NCI-H1436 treated with DMSO at 0.1 percent for 48 hours (cell line): ENCODE measurements at regions not wholly inside any gene's neighbourhood (a gene's known extent, or its start where the extent isn't known, plus 50 kb on each side); places are given as distances from the start of the nearest gene placed in this dataset.

Source experiments
- DNase-seq: peaks from one replicate; lab custom pipeline; 2025; lab: John Stamatoyannopoulos, UW

- no peak for DNase-seq
Measured at GRCh38 chr5:105587963-105588662, 2025.5 kb upstream of the NUDT12 start.

- no peak for DNase-seq
Measured at GRCh38 chr5:105581988-105582690, 2019.5 kb upstream of the NUDT12 start.

GRCh38 chr5:105573575-105573974 is 2011.0 kb upstream of the NUDT12 start:
- DNase-seq: no peak

GRCh38 chr5:105565531-105565930 is 2002.9 kb upstream of the NUDT12 start:
- DNase-seq: no peak

- DNase-seq: no peak
Measured at GRCh38 chr5:105563842-105564241, 2001.3 kb upstream of the NUDT12 start.

- DNase-seq: no peak
Measured at GRCh38 chr5:105554568-105555169, 1992.1 kb upstream of the NUDT12 start.

GRCh38 chr5:105544300-105544699 is 1981.7 kb upstream of the NUDT12 start:
- DNase-seq: no peak

GRCh38 chr5:105536675-105537074 is 1974.1 kb upstream of the NUDT12 start:
- DNase-seq: no peak

- DNase-seq: no peak
Measured at GRCh38 chr5:105530716-105531261, 1968.2 kb upstream of the NUDT12 start.

- no peak for DNase-seq
Measured at GRCh38 chr5:105529851-105530250, 1967.3 kb upstream of the NUDT12 start.

- no peak for DNase-seq
Measured at GRCh38 chr5:105508519-105508918, 1945.9 kb upstream of the NUDT12 start.

- no peak for DNase-seq
Measured at GRCh38 chr5:105506692-105507277, 1944.2 kb upstream of the NUDT12 start.

GRCh38 chr5:105503950-105504349 is 1941.4 kb upstream of the NUDT12 start:
- DNase-seq: no peak

- DNase-seq: no peak
Measured at GRCh38 chr5:105501315-105501714, 1938.7 kb upstream of the NUDT12 start.

GRCh38 chr5:105475401-105475800 is 1912.8 kb upstream of the NUDT12 start:
- DNase-seq: no peak

- no peak for DNase-seq
Measured at GRCh38 chr5:105462377-105462776, 1899.8 kb upstream of the NUDT12 start.

- no peak for DNase-seq
Measured at GRCh38 chr5:105460721-105461120, 1898.1 kb upstream of the NUDT12 start.

GRCh38 chr5:105453216-105453807 is 1890.7 kb upstream of the NUDT12 start:
- DNase-seq: no peak

GRCh38 chr5:105448271-105448670 is 1885.7 kb upstream of the NUDT12 start:
- no peak for DNase-seq

GRCh38 chr5:105430516-105430915 is 1867.9 kb upstream of the NUDT12 start:
- DNase-seq: no peak

GRCh38 chr5:105428451-105429380 is 1866.1 kb upstream of the NUDT12 start:
- DNase-seq: no peak
